CD14-positive monocyte (primary cell): ENCODE measurements at regions not wholly inside any gene's neighbourhood (a gene's known extent, or its start where the extent isn't known, plus 50 kb on each side); places are given as distances from the start of the nearest gene placed in this dataset.

Experiments used
- DNase-seq, 3 donors: peaks; one replicate each; pipeline ENCODE4 v3.0.0-alpha.2; 2011 to 2022
- H2AFZ ChIP-seq: 2 replicates; pipeline ENCODE4 v1.6.0; 2012; ENCODE audit warnings: mild to moderate bottlenecking, low read depth, low read length, inconsistent platforms; ENCODE audit not compliant: insufficient read depth, poor library complexity, severe bottlenecking
- H3K27ac ChIP-seq, 2 donors: 1 replicate in 1 of 2; 2 replicates in 1 of 2; pipeline ENCODE4 v1.5.1; 2012 to 2013; ENCODE audit warnings: low read length in 2 of 2, control low read depth in 1 of 2, inconsistent platforms in 1 of 2, low read depth in 1 of 2, mild to moderate bottlenecking in 1 of 2
- H3K27me3 ChIP-seq, 2 donors: one replicate each; pipeline versions ENCODE4 v1.6.0 to v1.6.1; 2011 to 2013; ENCODE audit warnings: low read length in 2 of 2; ENCODE audit not compliant: control insufficient read depth in 2 of 2, insufficient read depth in 2 of 2
- H3K36me3 ChIP-seq, 2 donors: replicated peaks in 1 of 2; 1 replicate in 1 of 2; 2 replicates in 1 of 2; pipeline versions ENCODE4 v1.5.1 to v1.6.1; 2012 to 2013; ENCODE audit warnings: low read length in 2 of 2, control low read depth in 1 of 2, inconsistent platforms in 1 of 2, mild to moderate bottlenecking in 1 of 2; ENCODE audit not compliant: insufficient read depth in 2 of 2, control insufficient read depth in 1 of 2
- H3K4me1 ChIP-seq, 2 donors: 1 replicate in 1 of 2; 2 replicates in 1 of 2; pipeline versions ENCODE4 v1.5.1 to v1.6.1; 2012 to 2013; ENCODE audit warnings: low read length in 2 of 2, control low read depth in 1 of 2, inconsistent platforms in 1 of 2, mild to moderate bottlenecking in 1 of 2, moderate library complexity in 1 of 2; ENCODE audit not compliant: insufficient read depth in 2 of 2, control insufficient read depth in 1 of 2
- H3K4me2 ChIP-seq: replicated peaks from 2 replicates; pipeline ENCODE3; 2012; ENCODE audit warnings: low read length, moderate library complexity, mild to moderate bottlenecking; ENCODE audit not compliant: poor library complexity, severe bottlenecking; ENCODE audit errors: extremely low read depth
- H3K4me3 ChIP-seq, 3 experiments: fragments of 200-600 bp in 1 of 3; sonication (generic) in 1 of 3; replicated peaks in 1 of 3; 1 replicate in 2 of 3; 2 replicates in 1 of 3; pipeline ENCODE4 v1.5.1; 2011 to 2013; ENCODE audit warnings: low read length in 3 of 3, mild to moderate bottlenecking in 3 of 3, control low read depth in 2 of 3, low read depth in 2 of 3, inconsistent platforms in 1 of 3, moderate library complexity in 1 of 3
- H3K79me2 ChIP-seq: 2 replicates; pipeline ENCODE4 v1.6.0; 2012; ENCODE audit warnings: mild to moderate bottlenecking, control low read depth, inconsistent platforms, low read length, moderate library complexity; ENCODE audit not compliant: insufficient read depth
- H3K9ac ChIP-seq: 2 replicates; pipeline ENCODE4 v1.6.0; 2017; ENCODE audit warnings: low read length, mild to moderate bottlenecking; ENCODE audit not compliant: insufficient read depth, poor library complexity, severe bottlenecking
- H3K9me3 ChIP-seq, 2 donors: replicated peaks in 1 of 2; 1 replicate in 1 of 2; 2 replicates in 1 of 2; pipeline versions ENCODE4 v1.5.1 to v1.6.1; 2012 to 2013; ENCODE audit warnings: low read length in 2 of 2, control low read depth in 1 of 2; ENCODE audit not compliant: control insufficient read depth in 1 of 2, insufficient read depth in 1 of 2
- H4K20me1 ChIP-seq: 2 replicates; pipeline ENCODE4 v1.6.0; 2012; ENCODE audit warnings: mild to moderate bottlenecking, low read length, control low read depth, moderate library complexity; ENCODE audit not compliant: insufficient read depth
- H3K27ac Mint-ChIP-seq, 7 donors: one replicate each; pipeline ENCODE4 v1.8.0; 2020; ENCODE audit warnings: mild to moderate bottlenecking in 7 of 7, mixed read lengths in 7 of 7, moderate library complexity in 6 of 7, inconsistent platforms in 2 of 7
- H3K27me3 Mint-ChIP-seq, 3 donors: one replicate each; pipeline ENCODE4 v1.8.0; 2021 to 2022; ENCODE audit warnings: low read depth in 3 of 3, mild to moderate bottlenecking in 3 of 3, mixed read lengths in 3 of 3, moderate library complexity in 3 of 3, inconsistent platforms in 1 of 3
- H3K36me3 Mint-ChIP-seq, 2 donors: one replicate each; pipeline ENCODE4 v1.8.0; 2020; ENCODE audit warnings: mixed read lengths in 2 of 2, inconsistent platforms in 1 of 2, mild to moderate bottlenecking in 1 of 2
- H3K4me1 Mint-ChIP-seq: one replicate; pipeline ENCODE4 v1.8.0; 2020; ENCODE audit warnings: mild to moderate bottlenecking, mixed read lengths
- H3K4me3 Mint-ChIP-seq, 2 donors: one replicate each; pipeline ENCODE4 v1.8.0; 2020; ENCODE audit warnings: mild to moderate bottlenecking in 2 of 2, mixed read lengths in 2 of 2, moderate library complexity in 1 of 2
- H3K9me3 Mint-ChIP-seq, 7 donors: one replicate each; pipeline ENCODE4 v1.8.0; 2020 to 2022; ENCODE audit warnings: mixed read lengths in 7 of 7, mild to moderate bottlenecking in 6 of 7, moderate library complexity in 6 of 7, inconsistent platforms in 2 of 7
- WGBS: methylation state at CpG from one replicate; pipeline ENCODE4 v1.1.5; 2013; ENCODE audit warnings: missing lambda C conversion rate; ENCODE audit not compliant: insufficient coverage; 5-methylcytosine and 5-hydroxymethylcytosine counted together
- intact Hi-C, 2 donors: fragments of 100-400 bp; cut with micrococcal nuclease; formaldehyde crosslinking; loops; one replicate each; pipeline versions ENCODE4 v1.15.0 to v1.15.1; 2023
- TF ChIP-seq, protein P1 (sequence below): fragments of 200-600 bp; IDR thresholded peaks from one replicate; pipeline ENCODE4 v1.8.0; 2022; ENCODE audit warnings: antibody characterized with exemption, mild to moderate bottlenecking

- Histone ChIP-seq H3K4me1 (no peaks in the 10 kb centered on the region), H3K27ac (no peak overlapping the region), H2AFZ (no peak overlapping the region), H4K20me1 (no peaks in the 10 kb centered on the region), H3K4me2 (no peak overlapping the region), H3K9me3 (no peaks in the 10 kb centered on the region), H3K27me3 (no peaks in the 10 kb centered on the region), H3K4me3 (no peak overlapping the region), H3K9ac (no peak overlapping the region), H3K36me3 (no peaks in the 10 kb centered on the region), H3K79me2 (no peaks in the 10 kb centered on the region)
- intact Hi-C loops: no loop called here
- H3K9me3 Mint-ChIP-seq: peaks cover 0 to 4% (median 0%) of the 10 kb centered on the region in 7 donors
- no peak overlapping the region for H3K4me3 Mint-ChIP-seq
- H3K27ac Mint-ChIP-seq: no peak overlapping the region
- TF ChIP-seq, protein P1, sequence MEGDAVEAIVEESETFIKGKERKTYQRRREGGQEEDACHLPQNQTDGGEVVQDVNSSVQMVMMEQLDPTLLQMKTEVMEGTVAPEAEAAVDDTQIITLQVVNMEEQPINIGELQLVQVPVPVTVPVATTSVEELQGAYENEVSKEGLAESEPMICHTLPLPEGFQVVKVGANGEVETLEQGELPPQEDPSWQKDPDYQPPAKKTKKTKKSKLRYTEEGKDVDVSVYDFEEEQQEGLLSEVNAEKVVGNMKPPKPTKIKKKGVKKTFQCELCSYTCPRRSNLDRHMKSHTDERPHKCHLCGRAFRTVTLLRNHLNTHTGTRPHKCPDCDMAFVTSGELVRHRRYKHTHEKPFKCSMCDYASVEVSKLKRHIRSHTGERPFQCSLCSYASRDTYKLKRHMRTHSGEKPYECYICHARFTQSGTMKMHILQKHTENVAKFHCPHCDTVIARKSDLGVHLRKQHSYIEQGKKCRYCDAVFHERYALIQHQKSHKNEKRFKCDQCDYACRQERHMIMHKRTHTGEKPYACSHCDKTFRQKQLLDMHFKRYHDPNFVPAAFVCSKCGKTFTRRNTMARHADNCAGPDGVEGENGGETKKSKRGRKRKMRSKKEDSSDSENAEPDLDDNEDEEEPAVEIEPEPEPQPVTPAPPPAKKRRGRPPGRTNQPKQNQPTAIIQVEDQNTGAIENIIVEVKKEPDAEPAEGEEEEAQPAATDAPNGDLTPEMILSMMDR: no peak
- DNase-seq: no peak
- H3K4me1 Mint-ChIP-seq: no peaks in the 10 kb centered on the region
- H3K36me3 Mint-ChIP-seq: no peaks in the 10 kb centered on the region
- peaks cover 0 to 3% (median 1%) of the 10 kb centered on the region in 3 donors for H3K27me3 Mint-ChIP-seq
- WGBS: 89% methylated on average over 3 of the region's 4 CpGs
Measured at GRCh38 chr9:115498303-115498702, 380.3 kb upstream of the TNC start.

DNA sequence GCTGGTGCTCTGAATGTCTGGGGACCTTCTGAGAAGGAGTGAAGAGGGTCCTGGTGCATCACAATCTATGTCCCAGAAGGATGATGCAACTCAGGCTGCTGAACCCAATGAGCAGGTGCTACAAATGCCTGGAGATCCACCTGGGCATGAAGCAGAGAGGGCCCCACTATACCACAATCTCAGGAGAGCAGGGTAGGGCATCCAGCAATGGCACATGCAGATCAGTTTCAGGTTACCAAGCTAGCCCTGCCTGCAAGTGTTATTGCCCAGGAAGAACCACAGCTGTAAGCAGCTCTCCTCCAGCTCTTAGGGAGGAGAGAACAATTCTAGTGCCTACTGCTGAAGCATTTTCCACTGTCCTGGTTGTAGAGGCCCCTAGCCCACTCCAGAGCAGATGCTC lies 389.2 kb upstream of the TNC start:
- Histone ChIP-seq H3K27ac (no peak overlapping the region), H3K4me2 (no peak overlapping the region), H2AFZ (no peak overlapping the region), H3K79me2 (no peaks in the 10 kb centered on the region), H3K36me3 (no peaks in the 10 kb centered on the region), H3K4me1 (no peaks in the 10 kb centered on the region), H3K27me3 (no peaks in the 10 kb centered on the region), H3K4me3 (no peak overlapping the region), H3K9me3 (no peaks in the 10 kb centered on the region), H3K9ac (no peak overlapping the region), H4K20me1 (no peaks in the 10 kb centered on the region)
- intact Hi-C loops: no loop called here
- Mint-ChIP-seq H3K4me3 (no peak overlapping the region), H3K27me3 (peaks cover 0 to 2% (median 0%) of the 10 kb centered on the region in 3 donors), H3K4me1 (no peaks in the 10 kb centered on the region), H3K36me3 (no peaks in the 10 kb centered on the region), H3K9me3 (peaks cover 0 to 3% (median 0%) of the 10 kb centered on the region in 7 donors), H3K27ac (no peak overlapping the region)
- no peak for DNase-seq
- TF ChIP-seq, protein P1: no peak
